GM21529 (cell line): ENCODE measurements at regions not wholly inside any gene's neighbourhood (a gene's known extent, or its start where the extent isn't known, plus 50 kb on each side); places are given as distances from the start of the nearest gene placed in this dataset.
"Not testable (repeated sequence)": the region's sequence is repeated elsewhere in the genome, so short reads cannot be mapped to it uniquely, and the experiment has no call there.

Source experiments
- ATAC-seq: cut with Tn5 transposase; IDR thresholded peaks from one replicate; pipeline ENCODE4 v1.9.1; 2021; ENCODE audit not compliant: unreplicated experiment

DNA sequence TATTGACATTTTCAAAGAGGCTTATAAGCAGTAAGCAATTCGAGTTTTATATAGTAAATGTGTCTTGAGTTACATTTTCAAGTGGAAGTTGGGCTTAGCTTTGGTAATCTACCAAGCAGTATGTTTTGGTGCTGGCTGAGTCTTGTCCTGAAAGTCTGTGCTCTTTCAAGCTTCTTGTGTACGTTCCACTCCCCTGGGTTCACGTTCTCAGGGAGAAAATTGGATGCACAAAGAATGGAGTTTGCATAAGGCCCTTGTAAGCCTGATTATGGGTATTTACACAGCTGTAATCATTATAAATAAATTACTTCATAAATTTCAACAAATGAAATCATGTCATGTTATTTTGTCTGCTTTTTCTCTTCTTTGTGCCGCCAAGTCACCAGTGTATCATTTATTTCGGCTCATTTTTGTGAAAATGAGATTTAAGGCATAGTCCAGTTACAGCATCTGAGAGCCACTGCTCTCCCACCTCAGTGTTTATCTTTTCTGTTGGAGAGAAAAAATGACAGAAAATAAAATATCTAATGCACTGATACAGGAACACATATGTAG, 262.5 kb downstream of the BTBD3 start:
- ATAC-seq, result no peak

DNA sequence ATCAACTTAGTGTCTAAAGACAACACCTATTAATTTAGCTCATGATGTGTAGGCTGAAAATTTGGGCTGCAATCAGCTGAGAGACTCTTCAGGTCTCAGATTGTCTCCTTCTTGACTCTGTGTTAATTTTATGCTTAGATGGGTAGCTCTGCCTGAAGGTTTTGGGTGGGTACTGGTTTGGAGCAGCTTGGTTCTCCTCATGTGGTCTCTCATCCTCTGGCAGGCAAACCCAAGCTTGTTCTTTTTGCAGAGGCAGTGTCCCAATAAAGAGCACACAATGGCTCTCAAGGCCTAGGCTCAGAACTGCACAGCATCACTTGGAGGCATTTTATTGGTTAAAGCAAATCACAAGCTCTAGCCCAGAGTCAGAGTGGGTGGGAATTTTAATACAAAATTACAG, 280.6 kb downstream of the BTBD3 start:
- no peak for ATAC-seq

DNA sequence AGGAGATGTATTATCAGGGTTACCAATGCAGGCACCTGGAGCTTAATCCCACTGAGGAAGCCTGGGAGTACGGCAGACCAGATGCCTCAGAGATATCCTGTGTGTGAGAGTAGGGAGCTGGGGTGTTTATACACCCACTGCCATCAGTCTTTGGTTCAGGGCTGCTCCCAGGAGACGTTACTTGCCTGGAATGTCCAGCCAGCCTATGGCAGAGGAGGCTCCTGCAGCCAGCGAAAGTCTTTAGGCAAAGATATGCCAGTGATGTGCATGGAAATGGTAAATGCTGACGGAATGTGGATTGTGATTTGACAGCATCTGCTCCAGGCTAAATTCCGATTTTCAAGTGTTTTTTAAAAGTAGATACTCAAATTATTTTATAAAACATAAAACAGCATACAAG, 282.0 kb downstream of the BTBD3 start:
- ATAC-seq, result no peak

DNA sequence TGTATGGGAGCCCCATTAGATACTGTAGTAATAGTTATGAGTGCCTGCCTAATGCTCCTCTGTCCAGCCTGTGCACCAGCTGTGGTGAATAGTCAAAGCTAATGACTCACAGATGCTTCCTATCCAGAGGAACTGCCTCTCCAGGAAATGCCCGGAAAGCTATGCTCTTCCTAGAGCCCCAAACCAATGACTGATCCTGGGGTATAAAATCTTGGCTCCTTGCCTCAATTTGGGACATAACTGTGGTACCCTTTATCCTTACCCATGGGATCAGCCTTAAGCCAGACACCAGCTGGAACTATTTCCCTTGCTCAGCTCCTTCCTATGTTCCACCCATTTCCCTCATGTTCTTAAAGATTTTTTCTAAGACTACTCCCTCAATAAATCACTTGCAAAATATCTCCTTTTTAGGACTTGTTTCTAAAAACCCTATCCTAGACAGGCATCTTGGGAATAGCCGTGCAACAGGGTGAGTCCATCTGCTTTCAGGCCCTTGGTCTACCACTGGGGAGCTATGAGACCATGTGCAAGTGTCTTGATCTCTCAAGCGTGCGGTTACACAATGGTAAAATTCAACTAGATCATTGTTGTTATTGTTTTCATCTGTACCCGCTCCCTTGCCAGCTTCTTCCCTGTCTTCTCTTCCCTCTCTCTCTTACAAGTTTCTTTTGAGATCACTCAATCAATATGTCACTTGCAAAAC, 283.7 kb downstream of the BTBD3 start:
- ATAC-seq, result no peak

DNA sequence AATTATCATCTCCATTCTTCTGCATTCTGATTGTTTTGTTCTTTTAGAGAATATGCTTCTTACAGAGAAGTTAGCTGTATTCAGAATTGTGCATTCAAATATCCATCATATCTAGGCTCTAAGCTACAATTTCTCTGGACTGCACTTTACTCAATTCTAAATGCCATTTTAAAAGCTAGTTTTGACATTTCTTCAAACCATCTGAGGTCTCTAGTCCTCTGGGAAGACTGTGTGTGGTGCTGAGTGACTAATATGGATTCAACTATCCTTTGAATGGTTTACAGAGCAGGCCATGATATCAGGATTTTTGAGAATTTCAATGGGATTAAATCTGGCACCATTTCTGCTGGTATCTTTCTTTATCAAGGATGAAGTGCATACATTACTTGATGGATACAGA, 285.7 kb downstream of the BTBD3 start:
- ATAC-seq, result no peak

DNA sequence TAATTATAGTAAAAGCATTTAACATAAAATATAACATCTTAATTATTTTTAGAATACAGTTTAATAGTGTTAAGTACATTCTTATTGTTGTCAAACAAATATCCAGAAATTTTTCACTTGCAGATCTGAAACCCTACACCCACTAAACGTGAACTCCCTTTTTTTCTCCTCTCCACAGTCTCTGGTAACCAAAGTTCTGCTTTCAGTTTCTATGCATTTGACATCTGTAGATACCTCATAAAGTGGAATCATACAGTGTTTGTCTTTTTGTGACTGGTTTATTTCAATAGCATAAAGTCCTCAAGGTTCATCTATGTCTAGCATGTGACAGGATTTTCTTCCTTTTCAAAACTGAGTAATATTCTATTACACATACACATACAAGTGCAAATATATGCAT, 286.3 kb downstream of the BTBD3 start:
- ATAC-seq, result no peak

DNA sequence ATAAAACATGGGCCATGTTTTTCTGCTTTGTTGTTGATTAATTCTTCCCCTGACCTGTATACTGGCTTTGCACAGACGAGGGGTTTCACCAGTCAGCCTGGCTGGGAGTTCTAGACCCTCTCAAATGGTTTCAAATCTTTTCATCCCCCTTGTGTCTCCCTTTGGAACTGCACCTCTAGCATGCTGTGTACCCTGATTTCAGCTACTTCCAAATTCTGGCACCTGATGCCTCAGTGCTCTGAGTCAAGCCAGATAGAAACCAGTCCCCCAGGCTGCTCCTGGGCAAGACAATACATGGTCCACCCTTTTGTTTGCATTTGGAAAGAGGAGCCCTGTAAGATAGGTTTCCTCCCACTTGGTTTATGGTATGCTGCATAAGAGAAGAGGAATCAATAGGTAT, 290.2 kb downstream of the BTBD3 start:
- no peak for ATAC-seq

DNA sequence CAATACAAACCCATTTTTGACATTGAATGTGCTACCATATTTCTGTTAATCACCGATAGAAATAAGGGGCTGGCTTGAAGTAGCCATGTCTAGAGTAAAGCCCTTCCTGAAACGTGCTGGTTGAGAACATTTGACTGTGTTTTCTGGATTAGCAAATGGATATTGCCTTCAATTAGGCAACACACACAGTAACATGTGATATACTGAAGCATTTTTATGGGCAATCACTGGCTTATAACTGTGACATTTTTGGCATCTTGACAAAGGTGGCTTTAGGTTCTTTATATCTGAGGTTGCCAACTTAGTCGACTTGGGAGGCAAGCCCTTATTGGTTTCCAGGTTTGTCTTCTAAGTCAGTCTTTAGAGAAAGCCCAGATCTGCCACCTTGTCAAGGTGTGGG, 292.9 kb downstream of the BTBD3 start:
- no peak for ATAC-seq

DNA sequence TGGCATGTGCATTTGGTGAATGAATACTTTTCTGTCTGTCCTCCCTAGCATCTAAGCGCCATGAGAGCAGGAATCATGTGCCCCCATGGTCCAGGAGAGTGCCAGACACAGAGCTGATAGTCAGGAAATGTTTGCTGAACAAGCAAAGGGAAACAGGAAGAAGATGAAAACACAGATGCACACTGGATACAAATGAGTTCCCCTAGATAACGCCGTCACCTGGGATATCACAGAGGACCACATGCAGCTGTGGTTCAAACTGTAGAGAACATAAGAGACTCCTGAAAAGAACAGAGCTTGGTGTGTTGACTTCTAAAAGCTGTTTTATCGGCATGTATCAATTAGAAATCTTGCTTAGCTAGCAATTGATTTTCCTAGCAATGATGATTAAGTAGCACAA, 293.7 kb downstream of the BTBD3 start:
- no peak for ATAC-seq

DNA sequence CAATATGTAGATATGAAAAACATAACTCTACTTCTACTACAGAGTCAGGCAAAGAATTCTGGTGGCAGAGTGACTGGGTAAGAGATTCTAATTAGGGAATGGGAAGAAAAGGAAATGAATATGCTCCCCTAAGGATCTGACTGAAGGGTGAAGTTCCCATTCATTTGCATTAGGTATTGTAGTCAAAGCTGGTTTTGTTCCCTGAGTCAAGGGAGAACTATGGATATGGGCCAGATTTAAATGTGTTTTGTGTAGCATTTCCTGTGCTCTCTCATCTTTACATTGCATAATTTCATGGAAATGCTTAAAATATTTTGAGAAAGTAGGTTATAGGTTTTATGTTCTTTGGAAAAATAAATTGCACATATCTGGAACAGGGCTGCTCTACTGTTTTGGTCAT, 299.7 kb downstream of the BTBD3 start:
- no peak for ATAC-seq

DNA sequence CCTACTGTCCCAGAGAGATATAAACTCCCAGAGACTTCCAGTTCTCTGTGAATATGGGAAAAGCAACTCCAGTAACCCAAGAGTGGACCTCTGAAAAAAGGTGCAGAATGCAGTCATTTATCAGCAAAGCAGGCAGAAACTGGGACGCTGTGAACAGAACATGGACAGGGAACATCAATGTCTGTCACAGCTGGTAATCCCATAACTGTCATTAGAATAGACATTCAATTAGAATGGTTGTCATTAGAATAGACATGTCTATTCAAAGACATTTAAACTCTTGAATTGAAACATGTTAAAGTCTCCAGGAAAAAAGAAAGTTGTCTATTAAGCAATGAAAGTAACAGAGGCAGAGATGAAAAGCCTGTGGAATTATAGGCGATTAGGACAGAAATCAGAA, 302.1 kb downstream of the BTBD3 start:
- no peak for ATAC-seq

DNA sequence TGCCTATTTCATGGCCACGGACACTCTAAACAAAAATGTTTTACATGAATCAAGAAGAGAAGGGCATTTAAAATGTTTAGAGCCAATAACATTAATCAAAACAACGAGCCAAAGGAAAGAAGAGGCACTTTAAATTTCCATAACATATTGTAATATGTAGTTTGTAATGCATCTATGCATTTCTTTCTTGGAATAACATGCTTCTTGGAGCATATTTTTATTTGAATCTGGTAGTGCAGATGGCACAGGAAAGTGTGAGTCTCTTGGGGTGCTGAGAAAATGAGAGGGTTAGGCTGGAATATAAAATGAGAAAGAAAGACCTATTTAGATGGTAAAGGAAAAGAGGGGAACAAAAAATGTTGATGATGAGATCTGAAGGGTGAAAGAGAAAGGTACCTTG, 305.4 kb downstream of the BTBD3 start:
- no peak for ATAC-seq

DNA sequence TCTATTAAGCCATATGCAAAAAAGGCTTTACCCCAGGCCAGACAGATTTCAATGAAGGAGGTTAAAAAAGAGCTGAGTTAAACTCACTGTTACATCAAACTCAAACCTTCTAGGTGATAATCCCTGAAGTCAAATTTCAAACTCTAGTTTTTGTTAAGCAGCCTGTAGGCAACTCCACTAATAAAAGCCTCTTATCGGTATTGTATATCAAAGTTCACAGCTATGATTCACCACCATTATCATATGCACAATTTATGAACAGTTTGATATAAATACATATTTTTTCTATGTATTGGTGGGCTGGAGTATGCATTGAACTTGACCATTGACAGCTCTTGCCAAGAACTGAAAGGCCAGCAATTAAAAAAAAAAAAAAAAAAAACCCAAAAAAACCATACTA, 308.2 kb downstream of the BTBD3 start:
- no peak for ATAC-seq

DNA sequence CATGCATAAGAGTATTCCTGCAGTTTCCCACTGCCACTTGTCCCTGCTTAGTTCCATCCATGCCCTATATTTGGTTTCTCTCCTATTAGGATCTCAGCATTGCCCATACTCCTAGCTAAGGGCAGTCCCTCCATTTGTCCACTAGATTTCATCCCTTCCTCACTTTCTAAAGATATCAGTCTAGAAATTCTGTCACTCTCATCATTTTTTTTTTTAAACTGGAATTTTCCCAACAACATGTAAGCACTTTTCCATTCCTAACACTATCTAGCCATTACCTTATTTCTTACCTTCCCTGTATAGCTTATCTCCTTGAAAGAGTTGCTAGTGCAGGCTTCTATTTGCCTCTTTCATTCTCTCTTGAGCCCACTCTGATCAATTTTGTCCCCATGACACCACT, 312.2 kb downstream of the BTBD3 start:
- no peak for ATAC-seq

DNA sequence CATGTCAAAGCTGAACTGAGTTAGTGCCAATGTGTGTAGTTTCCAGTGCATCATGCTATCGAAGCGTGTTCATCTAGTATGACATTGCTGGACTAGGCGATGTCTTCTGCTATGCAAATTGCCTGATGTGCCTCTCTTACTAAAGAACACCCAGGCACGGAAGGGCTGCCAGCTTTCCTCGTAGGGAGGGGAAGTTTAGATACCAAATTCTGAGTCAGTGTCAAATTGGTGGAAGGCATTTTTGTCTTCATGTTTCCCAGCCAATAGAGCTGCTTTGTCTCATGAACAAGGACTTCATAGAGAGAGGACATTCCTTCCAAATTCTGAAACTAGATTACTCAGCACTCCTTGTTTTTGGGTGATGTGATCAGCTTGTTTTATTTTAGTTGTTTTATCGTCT, 320.1 kb downstream of the BTBD3 start:
- no peak for ATAC-seq

DNA sequence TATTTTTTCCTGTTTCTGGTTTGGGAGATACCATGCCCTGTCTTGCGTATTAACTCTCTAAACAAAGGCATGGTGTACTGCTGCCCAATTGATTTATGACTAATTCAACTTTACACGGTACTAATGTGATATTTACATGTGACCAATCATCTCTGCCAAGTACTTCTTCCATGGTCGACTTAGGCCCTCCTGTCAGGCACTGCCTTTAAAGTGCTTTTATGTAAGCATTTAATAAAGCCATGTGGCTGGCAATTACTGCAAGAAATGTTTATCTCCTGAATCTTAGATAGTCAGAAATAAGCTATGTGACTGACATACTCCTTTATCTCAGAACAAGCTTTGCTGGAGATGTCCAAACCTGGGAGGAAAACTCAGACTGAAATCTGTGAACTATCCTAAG, 323.4 kb downstream of the BTBD3 start:
- no peak for ATAC-seq

DNA sequence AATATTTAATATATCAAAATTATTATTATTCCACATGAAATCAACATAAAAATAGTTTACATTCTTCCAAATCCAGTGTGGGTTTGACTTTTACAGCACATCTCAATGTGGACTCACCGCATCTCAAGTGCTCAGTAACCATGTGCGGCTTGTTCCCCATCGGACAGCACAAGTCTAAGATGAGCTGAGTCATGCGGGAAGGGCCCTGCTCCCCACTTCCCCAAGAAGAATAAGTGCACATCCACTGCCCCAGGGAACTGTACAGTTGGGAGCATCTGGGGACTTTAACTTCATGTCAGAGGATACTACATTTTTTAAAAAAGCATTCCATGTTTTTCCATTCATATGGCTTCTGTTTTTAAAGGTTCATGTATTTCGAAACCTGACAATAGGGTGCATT, 325.6 kb downstream of the BTBD3 start:
- no peak for ATAC-seq

DNA sequence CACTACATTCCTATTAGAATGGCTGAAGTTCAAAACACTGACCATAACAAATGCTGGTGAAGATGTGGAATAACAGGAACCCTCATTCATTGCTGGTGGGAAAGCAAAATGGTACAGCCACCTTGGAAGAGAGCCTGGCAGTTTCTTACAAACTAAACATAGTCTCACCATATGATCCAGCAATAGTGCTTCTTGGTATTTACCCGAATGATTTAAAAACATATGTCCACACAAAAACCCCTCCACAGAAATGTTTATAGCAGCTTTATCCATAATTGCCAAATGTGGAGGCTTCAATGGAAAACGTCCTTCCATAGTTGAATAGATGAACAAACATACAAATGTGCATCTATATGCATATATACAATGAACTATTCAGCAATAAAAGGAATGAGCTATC, 330.8 kb downstream of the BTBD3 start:
- ATAC-seq, result no peak

DNA sequence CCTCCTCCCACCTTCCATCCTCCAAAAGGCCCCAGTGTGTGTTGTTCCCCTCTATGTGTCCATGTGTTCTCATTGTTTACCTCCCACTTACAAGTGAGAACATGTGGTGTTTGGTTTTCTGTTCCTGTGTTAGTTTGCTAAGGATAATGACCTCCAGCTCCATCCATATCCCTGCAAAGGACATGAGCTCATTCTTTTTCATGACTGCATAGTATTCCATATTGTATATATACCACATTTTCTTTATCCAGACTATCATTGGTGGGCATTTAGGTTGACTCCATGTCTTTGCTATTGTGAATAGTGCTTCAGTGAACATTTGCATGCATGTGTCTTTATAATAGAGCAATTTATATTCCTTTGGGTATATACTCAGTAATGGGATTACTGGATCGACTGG, 333.0 kb downstream of the BTBD3 start:
- ATAC-seq, result not testable (repeated sequence)

DNA sequence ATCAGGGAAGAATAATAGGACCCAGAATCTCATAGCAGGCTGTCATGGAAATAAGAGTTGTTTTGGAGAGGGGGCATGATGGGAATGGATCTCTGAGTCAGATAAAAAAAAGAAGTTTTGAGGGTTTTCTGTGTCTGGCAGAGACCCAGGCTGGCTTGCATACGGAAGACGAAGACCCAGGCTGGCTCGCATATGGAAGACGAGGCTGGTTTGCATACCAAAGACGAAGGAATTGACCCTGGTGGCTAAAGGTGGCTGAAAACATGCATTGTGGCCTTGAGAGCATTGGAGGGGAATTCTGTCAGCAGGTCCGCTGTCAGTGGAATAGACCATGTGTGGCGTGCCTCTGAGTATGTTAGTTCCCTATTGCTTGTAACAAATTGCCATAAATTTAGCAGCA, 335.1 kb downstream of the BTBD3 start:
- ATAC-seq, result no peak

DNA sequence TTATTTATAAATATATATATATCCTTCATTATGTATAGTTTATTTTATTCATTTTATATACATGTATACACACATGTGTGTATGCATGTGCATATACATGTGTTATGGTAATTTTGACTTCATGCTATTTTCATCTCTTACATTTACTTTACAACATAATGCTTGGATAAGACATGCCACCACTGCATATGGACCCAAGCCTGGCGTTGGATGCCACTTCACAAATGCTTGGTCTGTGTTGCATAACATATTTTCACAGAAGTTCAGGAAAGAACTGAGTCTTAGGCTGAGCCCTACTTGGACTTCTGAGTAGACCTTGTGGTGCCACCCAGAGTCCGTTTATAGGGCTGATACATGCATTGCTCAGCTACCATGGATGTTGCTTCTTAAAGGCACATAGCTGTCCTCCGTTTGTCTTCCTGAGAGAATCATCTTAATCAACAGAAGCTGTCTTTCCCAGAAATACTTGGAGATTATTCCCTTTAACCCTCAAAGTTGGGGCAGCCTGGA, 337.8 kb downstream of the BTBD3 start:
- no peak for ATAC-seq

DNA sequence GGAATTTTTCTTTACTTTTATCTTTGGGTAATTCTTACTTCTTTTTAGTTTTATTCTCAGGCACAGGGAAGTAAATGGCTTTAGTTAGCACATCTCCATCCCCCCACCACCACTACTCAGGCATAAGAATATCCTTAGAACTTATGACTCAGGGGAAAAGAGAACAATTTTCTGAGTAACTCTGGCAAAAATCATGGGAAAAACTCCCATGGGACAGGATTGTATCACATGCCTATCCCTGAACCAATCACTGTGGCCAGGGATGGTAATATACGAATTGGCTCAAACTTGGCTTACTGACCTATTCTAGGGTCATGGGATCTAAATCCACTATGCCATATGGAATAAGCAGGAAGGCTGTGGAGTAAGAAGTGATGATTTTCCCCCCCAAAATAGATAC, 339.1 kb downstream of the BTBD3 start:
- ATAC-seq, result no peak

DNA sequence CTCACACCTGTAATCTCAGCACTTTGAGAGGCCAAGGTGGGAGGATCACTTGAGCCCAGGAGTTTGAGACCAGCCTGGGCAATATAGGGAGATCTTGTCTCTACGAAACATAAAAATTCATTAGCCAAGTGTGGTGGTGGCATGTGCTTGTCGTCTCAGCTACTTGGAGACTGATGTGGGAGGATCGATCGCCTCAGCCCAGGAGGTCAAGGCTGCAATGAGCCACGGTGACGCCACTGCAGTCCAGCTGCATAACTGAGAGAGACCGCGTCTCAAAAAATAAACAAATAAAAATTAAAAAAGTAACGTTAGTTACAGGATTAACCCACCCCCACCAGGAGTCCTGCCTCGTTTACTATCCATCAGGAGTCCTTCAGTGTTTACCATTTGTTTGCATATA, 345.1 kb downstream of the BTBD3 start:
- ATAC-seq, result no peak
